ENCODE measurements at regions not wholly inside any gene's neighbourhood (a gene's known extent, or its start where the extent isn't known, plus 50 kb on each side); places are given as distances from the start of the nearest gene placed in this dataset.

- no peak for DNase-seq (ENCODE audit: extremely low read depth in 1 of 11, low read depth in 9 of 11, low spot score in 4 of 11)
Measured at GRCh38 chr5:61850696-61851095, 455.3 kb upstream of the KIF2A start.

- DNase-seq (ENCODE audit: extremely low read depth in 1 of 11, low read depth in 9 of 11, low spot score in 4 of 11) = no peak
Measured at GRCh38 chr5:61854531-61854930, 451.5 kb upstream of the KIF2A start.

- no peak for DNase-seq (ENCODE audit: extremely low read depth in 1 of 11, low read depth in 9 of 11, low spot score in 4 of 11)
Measured at GRCh38 chr5:61860978-61861377, 445.0 kb upstream of the KIF2A start.

- no peak for DNase-seq (ENCODE audit: extremely low read depth in 1 of 11, low read depth in 9 of 11, low spot score in 4 of 11)
Measured at GRCh38 chr5:61866930-61867329, 439.1 kb upstream of the KIF2A start.

- DNase-seq (ENCODE audit: extremely low read depth in 1 of 11, low read depth in 9 of 11, low spot score in 4 of 11) = no peak
Measured at GRCh38 chr5:61869333-61869732, 436.7 kb upstream of the KIF2A start.

GRCh38 chr5:61878471-61878870 lies 427.5 kb upstream of the KIF2A start:
- DNase-seq (ENCODE audit: extremely low read depth in 1 of 11, low read depth in 9 of 11, low spot score in 4 of 11) = no peak

- no peak for DNase-seq (ENCODE audit: extremely low read depth in 1 of 11, low read depth in 9 of 11, low spot score in 4 of 11)
Measured at GRCh38 chr5:61881821-61882487, 424.1 kb upstream of the KIF2A start.

GRCh38 chr5:61882901-61883500 lies 423.0 kb upstream of the KIF2A start:
- no peak for DNase-seq (ENCODE audit: extremely low read depth in 1 of 11, low read depth in 9 of 11, low spot score in 4 of 11)

- DNase-seq (ENCODE audit: extremely low read depth in 1 of 11, low read depth in 9 of 11, low spot score in 4 of 11) = peak in 4 of 11 donors; percentile 3 to 9 (median 7)
Measured at GRCh38 chr5:61884252-61884855, 421.7 kb upstream of the KIF2A start.

- no peak for DNase-seq (ENCODE audit: extremely low read depth in 1 of 11, low read depth in 9 of 11, low spot score in 4 of 11)
Measured at GRCh38 chr5:61886214-61886613, 419.8 kb upstream of the KIF2A start.

- DNase-seq (ENCODE audit: extremely low read depth in 1 of 11, low read depth in 9 of 11, low spot score in 4 of 11) = no peak
Measured at GRCh38 chr5:61887271-61887670, 418.7 kb upstream of the KIF2A start.

GRCh38 chr5:61894046-61894445 lies 412.0 kb upstream of the KIF2A start:
- DNase-seq (ENCODE audit: extremely low read depth in 1 of 11, low read depth in 9 of 11, low spot score in 4 of 11) = no peak

GRCh38 chr5:61896811-61897210 lies 409.2 kb upstream of the KIF2A start:
- no peak for DNase-seq (ENCODE audit: extremely low read depth in 1 of 11, low read depth in 9 of 11, low spot score in 4 of 11)

- no peak for DNase-seq (ENCODE audit: extremely low read depth in 1 of 11, low read depth in 9 of 11, low spot score in 4 of 11)
Measured at GRCh38 chr5:61897251-61897650, 408.8 kb upstream of the KIF2A start.

- DNase-seq (ENCODE audit: extremely low read depth in 1 of 11, low read depth in 9 of 11, low spot score in 4 of 11) = no peak
Measured at GRCh38 chr5:61901997-61902396, 404.0 kb upstream of the KIF2A start.

GRCh38 chr5:61904730-61905129 lies 401.3 kb upstream of the KIF2A start:
- DNase-seq (ENCODE audit: extremely low read depth in 1 of 11, low read depth in 9 of 11, low spot score in 4 of 11) = no peak

GRCh38 chr5:61905613-61906012 lies 400.4 kb upstream of the KIF2A start:
- DNase-seq (ENCODE audit: extremely low read depth in 1 of 11, low read depth in 9 of 11, low spot score in 4 of 11) = no peak

- no peak for DNase-seq (ENCODE audit: extremely low read depth in 1 of 11, low read depth in 9 of 11, low spot score in 4 of 11)
Measured at GRCh38 chr5:61906820-61907219, 399.2 kb upstream of the KIF2A start.

- no peak for DNase-seq (ENCODE audit: extremely low read depth in 1 of 11, low read depth in 9 of 11, low spot score in 4 of 11)
Measured at GRCh38 chr5:61907995-61908394, 398.0 kb upstream of the KIF2A start.

GRCh38 chr5:61910771-61911170 lies 395.2 kb upstream of the KIF2A start:
- no peak for DNase-seq (ENCODE audit: extremely low read depth in 1 of 11, low read depth in 9 of 11, low spot score in 4 of 11)

- no peak for DNase-seq (ENCODE audit: extremely low read depth in 1 of 11, low read depth in 9 of 11, low spot score in 4 of 11)
Measured at GRCh38 chr5:61912559-61912958, 393.4 kb upstream of the KIF2A start.

All from renal cortex interstitium (tissue), 11 donors.